Ascending aorta (tissue), 2 donors: ENCODE measurements at regions not wholly inside any gene's neighbourhood (a gene's known extent, or its start where the extent isn't known, plus 50 kb on each side); places are given as distances from the start of the nearest gene placed in this dataset.

ENCODE experiments used
- DNase-seq, 2 donors: peaks; one replicate each; pipeline ENCODE4 v3.0.0-alpha.2; 2019; ENCODE audit warnings: low spot score in 2 of 2
- H3K27ac ChIP-seq, 2 donors: fragments of 200-600 bp; sonication (generic); one replicate each; pipeline ENCODE4 v1.5.1; 2016 to 2017; ENCODE audit warnings: mild to moderate bottlenecking in 1 of 2
- H3K27me3 ChIP-seq: fragments of 200-600 bp; sonication (generic); one replicate; pipeline ENCODE4 v1.5.1; 2017
- H3K36me3 ChIP-seq, 2 donors: fragments of 200-600 bp; sonication (generic); one replicate each; pipeline ENCODE4 v1.5.1; 2016
- H3K4me1 ChIP-seq, 2 donors: fragments of 200-600 bp; sonication (generic); one replicate each; pipeline ENCODE4 v1.5.1; 2016 to 2017; ENCODE audit warnings: mild to moderate bottlenecking in 1 of 2
- H3K4me3 ChIP-seq, 2 donors: fragments of 200-600 bp; sonication (generic); one replicate each; pipeline ENCODE4 v1.5.1; 2016 to 2017; ENCODE audit warnings: mild to moderate bottlenecking in 1 of 2
- H3K9me3 ChIP-seq, 2 donors: fragments of 200-600 bp; sonication (generic); one replicate each; pipeline ENCODE4 v1.5.1; 2016
- intact Hi-C: fragments of 100-400 bp; cut with DNase I; formaldehyde crosslinking; loops from one replicate; pipeline ENCODE4 v1.15.1; 2023
- TF ChIP-seq, protein P1 (sequence below), 3 experiments: fragments of 200-600 bp in 2 of 3; fragments of 450-650 bp in 1 of 3; sonication (generic) in 2 of 3; IDR thresholded peaks; one replicate each; pipeline ENCODE4 v1.5.1; 2016 to 2019; ENCODE audit warnings: antibody characterized with exemption in 3 of 3, mild to moderate bottlenecking in 1 of 3, moderate library complexity in 1 of 3

- DNase-seq, result no peak
- TF ChIP-seq, protein P1, sequence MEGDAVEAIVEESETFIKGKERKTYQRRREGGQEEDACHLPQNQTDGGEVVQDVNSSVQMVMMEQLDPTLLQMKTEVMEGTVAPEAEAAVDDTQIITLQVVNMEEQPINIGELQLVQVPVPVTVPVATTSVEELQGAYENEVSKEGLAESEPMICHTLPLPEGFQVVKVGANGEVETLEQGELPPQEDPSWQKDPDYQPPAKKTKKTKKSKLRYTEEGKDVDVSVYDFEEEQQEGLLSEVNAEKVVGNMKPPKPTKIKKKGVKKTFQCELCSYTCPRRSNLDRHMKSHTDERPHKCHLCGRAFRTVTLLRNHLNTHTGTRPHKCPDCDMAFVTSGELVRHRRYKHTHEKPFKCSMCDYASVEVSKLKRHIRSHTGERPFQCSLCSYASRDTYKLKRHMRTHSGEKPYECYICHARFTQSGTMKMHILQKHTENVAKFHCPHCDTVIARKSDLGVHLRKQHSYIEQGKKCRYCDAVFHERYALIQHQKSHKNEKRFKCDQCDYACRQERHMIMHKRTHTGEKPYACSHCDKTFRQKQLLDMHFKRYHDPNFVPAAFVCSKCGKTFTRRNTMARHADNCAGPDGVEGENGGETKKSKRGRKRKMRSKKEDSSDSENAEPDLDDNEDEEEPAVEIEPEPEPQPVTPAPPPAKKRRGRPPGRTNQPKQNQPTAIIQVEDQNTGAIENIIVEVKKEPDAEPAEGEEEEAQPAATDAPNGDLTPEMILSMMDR (IDR thresholded peaks at IDR 0.05), result no peak
- Histone ChIP-seq H3K4me1 (no peaks in the 10 kb centered on the region), H3K4me3 (no peak overlapping the region), H3K27ac (no peak overlapping the region), H3K9me3 (no peaks in the 10 kb centered on the region), H3K36me3 (no peaks in the 10 kb centered on the region), H3K27me3 (no peaks in the 10 kb centered on the region)
- intact Hi-C loops, result no loop called here
Measured at GRCh38 chr6:140372064-140372463, 997.6 kb upstream of the CITED2 start.

GRCh38 chr6:140370976-140371870 is 996.8 kb upstream of the CITED2 start:
- intact Hi-C loops, result no loop called here

DNA sequence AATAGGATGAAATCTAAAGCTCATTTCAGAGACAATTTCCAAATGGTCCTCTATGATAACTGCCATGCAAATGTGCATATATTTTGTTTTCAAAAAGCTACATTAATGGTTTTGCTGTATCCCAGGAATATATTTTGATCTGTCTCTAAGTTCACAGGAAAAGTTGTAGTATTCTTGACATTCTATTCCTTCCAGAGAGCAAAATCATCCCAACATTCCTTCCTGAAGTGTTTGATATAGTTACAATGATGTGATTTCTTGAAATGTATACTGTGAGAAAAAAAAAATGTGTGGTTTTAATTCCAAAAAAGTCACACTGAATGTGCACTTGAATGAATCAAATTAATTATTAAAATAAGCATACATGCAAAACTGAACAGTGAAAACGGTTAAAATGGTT is 996.0 kb upstream of the CITED2 start:
- DNase-seq, result no peak
- Histone ChIP-seq H3K4me1 (no peaks in the 10 kb centered on the region), H3K9me3 (peaks cover 0 to 2% of the 10 kb centered on the region in 2 donors), H3K27me3 (no peaks in the 10 kb centered on the region), H3K36me3 (no peaks in the 10 kb centered on the region), H3K27ac (no peak overlapping the region), H3K4me3 (no peak overlapping the region)
- intact Hi-C loops, result no loop called here
- TF ChIP-seq, protein P1 (IDR thresholded peaks at IDR 0.05), result no peak

More at GRCh38 chr6:140370976-140371870, 996.8 kb upstream of the CITED2 start:
- H3K4me3 ChIP-seq, result no peak overlapping the region
- H3K4me1 ChIP-seq, result no peaks in the 10 kb centered on the region
- no peaks in the 10 kb centered on the region for H3K9me3 ChIP-seq
- DNase-seq, result no peak
- TF ChIP-seq, protein P1 (IDR thresholded peaks at IDR 0.05), result no peak
- no peak overlapping the region for H3K27ac ChIP-seq
- H3K36me3 ChIP-seq, result no peaks in the 10 kb centered on the region
- H3K27me3 ChIP-seq, result no peaks in the 10 kb centered on the region

DNA sequence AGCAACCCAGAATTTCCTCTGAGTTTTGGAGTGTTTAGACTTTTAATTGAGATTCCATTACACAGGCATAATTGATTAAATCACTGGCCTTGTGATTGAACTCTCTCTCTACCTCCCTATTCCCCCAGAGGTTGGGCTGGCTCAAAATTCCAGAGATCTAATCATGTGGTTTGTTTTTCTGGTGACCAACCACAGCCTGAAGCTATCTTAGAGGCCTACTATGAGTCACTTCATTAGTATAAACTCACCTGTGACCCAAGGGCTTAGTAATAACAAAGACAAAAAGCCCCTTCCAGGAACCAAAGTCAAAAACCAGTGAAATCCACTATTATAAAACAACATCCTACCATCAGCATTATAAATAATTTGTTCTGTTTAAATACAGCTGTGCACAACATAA is 992.5 kb upstream of the CITED2 start:
- DNase-seq, result no peak
- intact Hi-C loops, result no loop called here
- TF ChIP-seq, protein P1 (IDR thresholded peaks at IDR 0.05), result no peak
- H3K27me3 ChIP-seq, result no peaks in the 10 kb centered on the region
- no peak overlapping the region for H3K4me3 ChIP-seq
- no peaks in the 10 kb centered on the region for H3K36me3 ChIP-seq
- H3K27ac ChIP-seq, result no peak overlapping the region
- H3K4me1 ChIP-seq, result no peaks in the 10 kb centered on the region
- peaks cover 0 to 8% of the 10 kb centered on the region in 2 donors for H3K9me3 ChIP-seq

GRCh38 chr6:140364916-140365315 is 990.5 kb upstream of the CITED2 start:
- H3K27me3 ChIP-seq, result no peaks in the 10 kb centered on the region
- no peaks in the 10 kb centered on the region for H3K4me1 ChIP-seq
- no peaks in the 10 kb centered on the region for H3K36me3 ChIP-seq
- intact Hi-C loops, result no loop called here
- no peak overlapping the region for H3K27ac ChIP-seq
- TF ChIP-seq, protein P1 (IDR thresholded peaks at IDR 0.05), result no peak
- H3K4me3 ChIP-seq, result no peak overlapping the region
- H3K9me3 ChIP-seq, result peaks cover 0 to 8% of the 10 kb centered on the region in 2 donors
- DNase-seq, result no peak
